Ishikawa (cell line): ENCODE measurements at regions not wholly inside any gene's neighbourhood (a gene's known extent, or its start where the extent isn't known, plus 50 kb on each side); places are given as distances from the start of the nearest gene placed in this dataset.

Experiments
- MAX ChIP-seq: IDR thresholded peaks from 2 replicates; pipeline ENCODE4 v1.6.1; 2012
- RAD21 ChIP-seq: IDR thresholded peaks from 2 replicates; pipeline ENCODE4 v1.6.1; 2012; ENCODE audit warnings: low read depth

GRCh38 chr10:53479365-53479764, 706.8 kb upstream of the MBL2 start:
- TF ChIP-seq MAX (no peak), RAD21 (no peak)
